Activated CD8-positive, alpha-beta T cell treated with anti-CD3 and anti-CD28 coated beads for 36 hours (primary cell): ENCODE measurements at regions not wholly inside any gene's neighbourhood (a gene's known extent, or its start where the extent isn't known, plus 50 kb on each side); places are given as distances from the start of the nearest gene placed in this dataset.

Source experiments
- ATAC-seq: fragments of 200-7000 bp; cut with Tn5 transposase; one replicate; pipeline ENCODE4 v1.10.0; 2021; ENCODE audit warnings: mild to moderate bottlenecking, moderate library complexity
- CTCF ChIA-PET: fragments of 350-600 bp; sonication (Branson Sonifier 250); formaldehyde crosslinking; loops from one replicate; lab custom pipeline; 2021; ENCODE audit warnings: antibody characterized with exemption; lab: Charles Lee
- POLR2A ChIA-PET: fragments of 350-600 bp; sonication (Branson Sonifier 250); formaldehyde crosslinking; loops from one replicate; lab custom pipeline; 2021; ENCODE audit warnings: antibody characterized with exemption; lab: Charles Lee
- DNase-seq: peaks from one replicate; pipeline ENCODE4 v3.0.0-alpha.2; 2020
- H3K27ac Mint-ChIP-seq: one replicate; pipeline ENCODE4 v1.8.0; 2021; ENCODE audit warnings: mild to moderate bottlenecking, mixed read lengths
- H3K27me3 Mint-ChIP-seq: one replicate; pipeline ENCODE4 v1.8.0; 2021; ENCODE audit warnings: mixed read lengths
- H3K36me3 Mint-ChIP-seq: one replicate; pipeline ENCODE4 v1.8.0; 2021; ENCODE audit warnings: low read depth, mixed read lengths
- H3K4me1 Mint-ChIP-seq: one replicate; pipeline ENCODE4 v1.8.0; 2021; ENCODE audit warnings: low read depth, mixed read lengths
- H3K4me3 Mint-ChIP-seq: one replicate; pipeline ENCODE4 v1.8.0; 2021; ENCODE audit warnings: mild to moderate bottlenecking, moderate library complexity, mixed read lengths
- H3K9me3 Mint-ChIP-seq: one replicate; pipeline ENCODE4 v1.8.0; 2021; ENCODE audit warnings: mixed read lengths
- CTCF ChIP-seq: fragments of 200-600 bp; IDR thresholded peaks from one replicate; pipeline ENCODE4 v1.8.0; 2022; ENCODE audit warnings: antibody characterized with exemption, mild to moderate bottlenecking
- intact Hi-C: fragments of 100-400 bp; cut with micrococcal nuclease; formaldehyde crosslinking; loops from one replicate; pipeline ENCODE4 v1.10.0; 2022

- no peak for ATAC-seq
Measured at GRCh38 chr16:55955424-55955823, 80.3 kb upstream of the CES5A start.

DNA sequence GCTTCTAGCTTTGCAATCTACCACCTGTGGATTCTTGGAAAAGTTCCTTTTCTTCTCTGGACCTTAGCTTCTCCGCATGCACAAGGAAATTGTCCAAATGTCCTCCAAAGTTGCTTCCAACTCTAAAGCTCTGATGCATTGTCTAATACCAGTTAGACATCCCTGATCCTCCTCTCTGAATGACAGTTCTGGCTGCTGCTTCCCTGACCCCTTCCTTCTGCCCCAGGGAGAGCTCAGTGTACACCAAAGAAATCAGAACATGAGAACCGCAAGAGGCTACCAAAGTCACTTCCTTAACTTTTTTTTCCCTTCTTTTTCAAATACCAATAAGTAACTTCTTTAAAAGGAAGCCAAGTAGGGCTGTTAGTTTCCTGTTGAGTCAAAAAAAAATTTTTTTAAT, 79.7 kb upstream of the CES5A start:
- H3K27ac Mint-ChIP-seq: no peak overlapping the region
- ChIA-PET POLR2A (interaction anchor here (0.9 kb wide), 1 partner anchor 9 kb away, joined by 3 read pairs; no protein-coding TSS in a partner anchor), CTCF (interaction anchor here (2.9 kb wide), 1 partner anchor 363 kb away, joined by 7 read pairs; no protein-coding TSS in a partner anchor)
- H3K36me3 Mint-ChIP-seq: no peaks in the 10 kb centered on the region
- DNase-seq (no peak), ATAC-seq (no peak)
- no peak overlapping the region for H3K4me3 Mint-ChIP-seq
- intact Hi-C loops: no loop called here
- H3K9me3 Mint-ChIP-seq: peaks cover 6% of the 10 kb centered on the region
- no peak for TF ChIP-seq CTCF
- peaks cover 8% of the 10 kb centered on the region for H3K27me3 Mint-ChIP-seq
- H3K4me1 Mint-ChIP-seq: no peaks in the 10 kb centered on the region

More at GRCh38 chr16:55955424-55955823, 80.3 kb upstream of the CES5A start:
- Mint-ChIP-seq H3K4me3 (no peak overlapping the region), H3K4me1 (no peaks in the 10 kb centered on the region), H3K27me3 (peaks cover 7% of the 10 kb centered on the region), H3K27ac (no peak overlapping the region), H3K9me3 (peaks cover 8% of the 10 kb centered on the region), H3K36me3 (no peaks in the 10 kb centered on the region)
- intact Hi-C loops: no loop called here
- ChIA-PET CTCF (interaction anchor here (1.2 to 2.9 kb wide), 3 partner anchors 12 to 363 kb away, joined by 4 to 7 read pairs (median 4); no protein-coding TSS in a partner anchor), POLR2A (no interaction called here)
- TF ChIP-seq CTCF: no peak
- DNase-seq: no peak

GRCh38 chr16:55949518-55949917, 74.3 kb upstream of the CES5A start:
- no peak for ATAC-seq
- POLR2A ChIA-PET: no interaction called here
- no peak overlapping the region for H3K27ac Mint-ChIP-seq
- no peaks in the 10 kb centered on the region for H3K9me3 Mint-ChIP-seq
- no peak for DNase-seq
- H3K36me3 Mint-ChIP-seq: no peaks in the 10 kb centered on the region
- no peak for TF ChIP-seq CTCF
- CTCF ChIA-PET: no interaction called here
- peaks cover 28% of the 10 kb centered on the region for H3K27me3 Mint-ChIP-seq
- H3K4me1 Mint-ChIP-seq: no peaks in the 10 kb centered on the region
- no peak overlapping the region for H3K4me3 Mint-ChIP-seq
- intact Hi-C loops: loop anchor here (10.0 kb wide), 1 partner anchor 255 kb away; no protein-coding TSS in a partner anchor

GRCh38 chr16:55948230-55948629, 73.1 kb upstream of the CES5A start:
- intact Hi-C loops: loop anchor here (10.0 kb wide), 1 partner anchor 257 kb away; no protein-coding TSS in a partner anchor
- Mint-ChIP-seq H3K9me3 (no peaks in the 10 kb centered on the region), H3K36me3 (no peaks in the 10 kb centered on the region), H3K4me1 (no peaks in the 10 kb centered on the region), H3K27me3 (peaks cover 36% of the 10 kb centered on the region), H3K4me3 (no peak overlapping the region), H3K27ac (no peak overlapping the region)
- ChIA-PET POLR2A (no interaction called here), CTCF (interaction anchor here (1.3 kb wide), 1 partner anchor 370 kb away, joined by 3 read pairs; no protein-coding TSS in a partner anchor)
- DNase-seq (no peak), ATAC-seq (no peak)
- TF ChIP-seq CTCF: no peak

GRCh38 chr16:55947366-55947765, 72.2 kb upstream of the CES5A start:
- Mint-ChIP-seq H3K4me3 (no peak overlapping the region), H3K4me1 (no peaks in the 10 kb centered on the region), H3K27ac (no peak overlapping the region), H3K36me3 (no peaks in the 10 kb centered on the region), H3K9me3 (no peaks in the 10 kb centered on the region), H3K27me3 (peaks cover 36% of the 10 kb centered on the region)
- no peak for DNase-seq
- no peak for TF ChIP-seq CTCF
- intact Hi-C loops: loop anchor here (10.0 kb wide), 1 partner anchor 257 kb away; no protein-coding TSS in a partner anchor
- ChIA-PET CTCF (interaction anchor here (6.4 kb wide), 1 partner anchor 371 kb away, joined by 55 read pairs; no protein-coding TSS in a partner anchor), POLR2A (no interaction called here)
- ATAC-seq: no peak
